Upper lobe of left lung (tissue), 4 donors: ENCODE measurements at regions not wholly inside any gene's neighbourhood (a gene's known extent, or its start where the extent isn't known, plus 50 kb on each side); places are given as distances from the start of the nearest gene placed in this dataset.

Source experiments
- CTCF ChIP-seq, 6 experiments: fragments of 450-650 bp in 4 of 6; fragments of 200-600 bp in 2 of 6; sonication (generic) in 2 of 6; IDR thresholded peaks; one replicate each; pipeline ENCODE4 v1.5.1; 2016 to 2019; ENCODE audit warnings: antibody characterized with exemption in 6 of 6
- EP300 ChIP-seq, 4 donors: sonication (generic); formaldehyde crosslinking; IDR thresholded peaks; one replicate each; pipeline ENCODE4 v1.5.1; 2017; ENCODE audit warnings: antibody characterized with exemption in 4 of 4, control low read depth in 2 of 4
- POLR2A ChIP-seq, 4 donors: fragments of 450-650 bp; IDR thresholded peaks; one replicate each; pipeline ENCODE4 v1.5.1; 2016 to 2017; ENCODE audit warnings: antibody characterized with exemption in 4 of 4, mild to moderate bottlenecking in 2 of 4
- POLR2AphosphoS5 ChIP-seq, 2 donors: sonication (generic); formaldehyde crosslinking; IDR thresholded peaks; one replicate each; pipeline ENCODE4 v1.5.1; 2017; ENCODE audit warnings: antibody characterized with exemption in 2 of 2

- TF ChIP-seq CTCF (IDR thresholded peaks at IDR 0.05) = no peak
- TF ChIP-seq POLR2AphosphoS5 (IDR thresholded peaks at IDR 0.05) = no peak
- TF ChIP-seq POLR2A (IDR thresholded peaks at IDR 0.05) = no peak
- TF ChIP-seq EP300 (IDR thresholded peaks at IDR 0.05) = no peak
Observed at GRCh38 chr18:77346208-77346810, 96.7 kb downstream of the GALR1 start.
